Adrenal gland (tissue), 9 donors: ENCODE measurements at regions not wholly inside any gene's neighbourhood (a gene's known extent, or its start where the extent isn't known, plus 50 kb on each side); places are given as distances from the start of the nearest gene placed in this dataset.

Experiments
- DNase-seq, 7 donors: peaks; one replicate each; pipeline ENCODE4 v3.0.0-alpha.2; 2019 to 2020
- H3K27ac ChIP-seq, 5 donors: fragments of 200-600 bp; sonication (generic) in 4 of 5; 1 replicate in 3 of 5; 2 replicates in 2 of 5; pipeline versions ENCODE4 v1.5.1 to v1.8.0; 2016 to 2020; ENCODE audit warnings: mild to moderate bottlenecking in 1 of 5
- H3K27me3 ChIP-seq: fragments of 200-600 bp; 2 replicates; pipeline ENCODE4 v1.8.0; 2021
- H3K36me3 ChIP-seq, 2 donors: fragments of 200-600 bp; replicated peaks in 1 of 2; 1 replicate in 1 of 2; 2 replicates in 1 of 2; pipeline versions ENCODE4 v1.5.1 to v1.8.0; 2018 to 2022
- H3K4me1 ChIP-seq, 2 donors: fragments of 200-600 bp; replicated peaks in 1 of 2; 1 replicate in 1 of 2; 2 replicates in 1 of 2; pipeline versions ENCODE4 v1.5.1 to v1.8.0; 2018 to 2021
- H3K4me3 ChIP-seq, 4 donors: fragments of 200-600 bp; sonication (generic) in 3 of 4; one replicate each; pipeline ENCODE4 v1.5.1; 2016 to 2018
- H3K9me3 ChIP-seq, 3 donors: fragments of 200-600 bp; sonication (generic) in 1 of 3; replicated peaks in 1 of 3; 1 replicate in 2 of 3; 2 replicates in 1 of 3; pipeline versions ENCODE4 v1.5.1 to v1.8.0; 2016 to 2021
- POLR2A ChIP-seq, 2 donors: fragments of 450-650 bp; IDR thresholded peaks; one replicate each; pipeline ENCODE4 v1.6.1; 2017; ENCODE audit warnings: antibody characterized with exemption in 2 of 2, mild to moderate bottlenecking in 2 of 2, moderate library complexity in 1 of 2
- whole genome bisulfite sequencing, 4 donors: extraction: QIAGEN DNeasy Blood & Tissue Kit in 2 of 4; methylation state at CpG; one replicate each; pipeline versions ENCODE4 v1.1.5 to v1.1.7; 2013 to 2017; 5-methylcytosine and 5-hydroxymethylcytosine counted together
- intact Hi-C, 2 donors: fragments of 100-400 bp; cut with DNase I; formaldehyde crosslinking; loops; one replicate each; pipeline versions ENCODE4 v1.14.1 to v1.15.0; 2022 to 2023
- TF ChIP-seq, protein P1 (sequence below), 6 experiments: fragments of 450-650 bp in 4 of 6; fragments of 200-600 bp in 2 of 6; sonication (generic) in 1 of 6; IDR thresholded peaks; 1 replicate in 5 of 6; 2 replicates in 1 of 6; pipeline versions ENCODE4 v1.5.1 to v1.8.0; 2016 to 2021; ENCODE audit warnings: antibody characterized with exemption in 6 of 6, mild to moderate bottlenecking in 2 of 6, moderate library complexity in 1 of 6
- donor health status: healthy with polysubstance abuse.
- donor health status: Bipolar disorder and iron deficiency.
- donor health status: DM: yes; HTN: yes; CAD: no.
- donor health status: DM: no; HTN: no; CAD: no.
- donor health status: DM: no; HTN: no; CAD: no.

DNA sequence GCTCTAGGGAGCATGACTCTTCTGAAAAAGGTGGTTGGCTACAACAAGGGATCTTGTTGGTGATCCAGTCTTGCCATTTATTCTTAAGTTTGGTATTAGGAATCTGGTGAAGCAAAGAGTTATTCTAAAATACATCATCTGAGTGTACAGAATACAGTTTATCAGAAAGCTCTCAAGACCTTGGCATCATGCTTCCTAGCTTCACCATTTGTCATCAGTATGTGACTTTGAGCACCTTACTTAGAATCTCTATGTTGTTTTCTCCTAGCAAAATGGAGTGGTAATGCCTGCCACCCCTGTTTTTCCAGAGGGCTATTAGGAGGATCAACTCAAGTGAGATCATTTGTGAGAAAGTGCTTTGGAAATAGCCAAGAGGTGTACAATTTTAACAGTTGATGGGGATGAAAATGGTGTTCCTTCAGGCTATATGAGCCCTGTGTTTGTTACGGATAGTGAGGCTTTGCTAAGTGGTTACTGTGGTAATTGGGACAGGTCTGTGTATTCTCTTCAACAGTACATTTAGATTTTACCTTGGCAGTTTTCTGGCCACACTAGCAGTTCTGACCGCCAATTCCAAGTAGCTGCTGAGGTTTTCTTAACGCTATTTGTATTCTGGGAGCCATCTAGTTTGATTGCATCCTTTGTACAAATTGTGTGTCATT is 120.5 kb downstream of the DISP1 start:
- no peak overlapping the region for H3K27ac ChIP-seq
- H3K36me3 ChIP-seq = no peaks in the 10 kb centered on the region
- TF ChIP-seq POLR2A (IDR thresholded peaks at IDR 0.05) = no peak
- no peaks in the 10 kb centered on the region for H3K9me3 ChIP-seq
- DNase-seq = no peak
- H3K4me1 ChIP-seq = peaks cover 8 to 14% of the 10 kb centered on the region in 2 donors
- intact Hi-C loops = loop anchor here in 1 of 2 donors (10.0 kb wide), 1 partner anchor 59 kb away; no protein-coding TSS in a partner anchor
- H3K4me3 ChIP-seq = no peak overlapping the region
- H3K27me3 ChIP-seq = no peaks in the 10 kb centered on the region
- WGBS, 4 donors = 95 to 100% (median 96%) methylated on average over 3 of the region's 3 CpGs

DNA sequence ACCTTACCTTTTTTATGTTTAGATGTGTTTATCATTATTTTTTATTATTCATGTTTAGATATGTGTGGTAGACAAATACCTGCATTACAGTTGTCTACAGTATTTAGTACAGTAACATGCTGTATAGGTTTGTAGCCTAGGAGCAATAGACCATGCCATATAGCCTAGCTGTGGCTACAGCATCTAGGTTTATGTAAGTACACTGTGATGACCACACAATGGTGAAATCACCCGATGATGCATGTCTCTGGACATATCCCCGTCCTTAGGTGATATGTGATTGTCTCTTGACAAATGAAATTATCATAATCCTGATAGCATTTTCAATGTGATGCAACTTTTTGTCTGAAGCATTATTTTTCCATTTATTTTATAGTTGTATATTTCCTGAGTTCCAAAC is 121.2 kb downstream of the DISP1 start:
- H3K36me3 ChIP-seq = no peaks in the 10 kb centered on the region
- H3K27ac ChIP-seq = no peak overlapping the region
- H3K4me1 ChIP-seq = peaks cover 7 to 10% of the 10 kb centered on the region in 2 donors
- WGBS, 4 donors = 84 to 97% (median 93%) methylated on average over 2 of the region's 2 CpGs
- H3K9me3 ChIP-seq = no peaks in the 10 kb centered on the region
- no peak for DNase-seq
- H3K4me3 ChIP-seq = no peak overlapping the region
- intact Hi-C loops = loop anchor here in 1 of 2 donors (10.0 kb wide), 1 partner anchor 59 kb away; no protein-coding TSS in a partner anchor
- H3K27me3 ChIP-seq = no peaks in the 10 kb centered on the region
- TF ChIP-seq, protein P1, sequence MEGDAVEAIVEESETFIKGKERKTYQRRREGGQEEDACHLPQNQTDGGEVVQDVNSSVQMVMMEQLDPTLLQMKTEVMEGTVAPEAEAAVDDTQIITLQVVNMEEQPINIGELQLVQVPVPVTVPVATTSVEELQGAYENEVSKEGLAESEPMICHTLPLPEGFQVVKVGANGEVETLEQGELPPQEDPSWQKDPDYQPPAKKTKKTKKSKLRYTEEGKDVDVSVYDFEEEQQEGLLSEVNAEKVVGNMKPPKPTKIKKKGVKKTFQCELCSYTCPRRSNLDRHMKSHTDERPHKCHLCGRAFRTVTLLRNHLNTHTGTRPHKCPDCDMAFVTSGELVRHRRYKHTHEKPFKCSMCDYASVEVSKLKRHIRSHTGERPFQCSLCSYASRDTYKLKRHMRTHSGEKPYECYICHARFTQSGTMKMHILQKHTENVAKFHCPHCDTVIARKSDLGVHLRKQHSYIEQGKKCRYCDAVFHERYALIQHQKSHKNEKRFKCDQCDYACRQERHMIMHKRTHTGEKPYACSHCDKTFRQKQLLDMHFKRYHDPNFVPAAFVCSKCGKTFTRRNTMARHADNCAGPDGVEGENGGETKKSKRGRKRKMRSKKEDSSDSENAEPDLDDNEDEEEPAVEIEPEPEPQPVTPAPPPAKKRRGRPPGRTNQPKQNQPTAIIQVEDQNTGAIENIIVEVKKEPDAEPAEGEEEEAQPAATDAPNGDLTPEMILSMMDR (IDR thresholded peaks at IDR 0.05) = no peak
- no peak for TF ChIP-seq POLR2A (IDR thresholded peaks at IDR 0.05)

DNA sequence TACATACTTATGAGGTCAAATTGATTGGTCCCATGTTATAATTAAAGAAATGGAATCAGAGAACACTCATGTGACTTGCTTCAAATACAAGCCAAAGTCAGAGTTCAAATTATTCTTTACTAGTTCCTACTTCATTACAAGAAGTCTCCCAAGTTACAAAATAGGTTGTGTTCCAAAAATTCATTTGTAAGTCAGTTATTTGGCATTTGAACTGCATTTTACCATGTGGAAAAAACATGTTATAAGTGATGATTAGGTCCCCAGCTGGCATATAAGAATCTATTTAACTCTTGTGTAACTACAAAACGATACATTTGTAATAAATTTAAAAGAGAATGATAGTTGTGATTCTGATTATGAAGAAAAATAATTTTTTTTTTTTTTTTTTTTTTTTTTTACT is 124.1 kb downstream of the DISP1 start:
- no peaks in the 10 kb centered on the region for H3K36me3 ChIP-seq
- no peaks in the 10 kb centered on the region for H3K27me3 ChIP-seq
- H3K27ac ChIP-seq = no peak overlapping the region
- no peaks in the 10 kb centered on the region for H3K4me1 ChIP-seq
- TF ChIP-seq, protein P1 (IDR thresholded peaks at IDR 0.05) = no peak
- no peak for TF ChIP-seq POLR2A (IDR thresholded peaks at IDR 0.05)
- 87 to 98% (median 91%) methylated on average over 1 of the region's 1 CpG for WGBS, 4 donors
- no peak for DNase-seq
- no peak overlapping the region for H3K4me3 ChIP-seq
- intact Hi-C loops = loop anchor here in 1 of 2 donors (10.0 kb wide), 1 partner anchor 56 kb away; no protein-coding TSS in a partner anchor
- no peaks in the 10 kb centered on the region for H3K9me3 ChIP-seq

DNA sequence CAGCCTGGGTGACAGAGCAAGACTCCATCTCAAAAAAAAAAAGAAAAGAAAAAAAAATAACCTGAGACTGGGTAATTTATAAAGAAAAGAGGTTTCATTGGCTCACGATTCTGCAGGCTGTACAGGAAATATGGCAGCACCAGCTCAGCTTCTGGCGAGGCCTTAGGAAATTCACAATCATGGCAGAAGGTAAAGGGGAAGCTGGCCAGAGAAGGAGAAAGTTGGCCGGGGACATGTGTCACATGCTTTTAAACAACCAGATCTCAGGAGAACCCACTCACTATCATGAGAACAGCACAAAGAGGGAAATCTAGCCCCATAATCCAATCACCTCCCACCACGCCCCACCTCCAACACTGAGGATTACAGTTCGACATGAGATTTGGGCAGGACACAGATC is 125.3 kb downstream of the DISP1 start:
- Histone ChIP-seq H3K9me3 (no peaks in the 10 kb centered on the region), H3K27me3 (no peaks in the 10 kb centered on the region), H3K27ac (no peak overlapping the region), H3K4me1 (no peaks in the 10 kb centered on the region), H3K4me3 (no peak overlapping the region), H3K36me3 (no peaks in the 10 kb centered on the region)
- no peak for DNase-seq
- 84 to 92% (median 89%) methylated on average over 5 of the region's 5 CpGs for WGBS, 4 donors
- intact Hi-C loops = no loop called here
- TF ChIP-seq, protein P1 (IDR thresholded peaks at IDR 0.05) = no peak
- no peak for TF ChIP-seq POLR2A (IDR thresholded peaks at IDR 0.05)

DNA sequence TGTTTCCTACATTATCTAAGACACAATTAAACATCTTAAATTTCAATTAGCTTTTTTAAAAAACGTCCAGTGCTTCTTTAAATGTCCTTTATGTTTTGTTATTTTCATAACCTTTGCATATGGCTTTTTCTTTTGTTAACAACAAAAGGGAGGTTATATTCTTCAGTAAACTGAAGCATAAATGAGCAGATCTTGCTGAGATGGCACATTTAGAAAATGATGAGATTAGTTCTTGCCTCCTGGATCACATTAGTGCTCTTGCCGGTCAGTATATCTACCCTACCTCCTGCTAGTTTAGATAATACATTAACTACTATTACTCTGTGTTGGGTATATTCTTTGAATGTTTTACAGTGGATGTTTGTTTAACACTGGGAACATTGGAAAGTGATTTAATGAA is 126.1 kb downstream of the DISP1 start:
- intact Hi-C loops = no loop called here
- 82 to 88% (median 83%) methylated on average over 2 of the region's 2 CpGs for WGBS, 4 donors
- TF ChIP-seq, protein P1 (IDR thresholded peaks at IDR 0.05) = no peak
- no peak for TF ChIP-seq POLR2A (IDR thresholded peaks at IDR 0.05)

More for the DNA sequence above, 126.1 kb downstream of the DISP1 start:
- Histone ChIP-seq H3K4me1 (no peaks in the 10 kb centered on the region), H3K9me3 (no peaks in the 10 kb centered on the region), H3K27ac (no peak overlapping the region), H3K36me3 (no peaks in the 10 kb centered on the region), H3K4me3 (no peak overlapping the region), H3K27me3 (no peaks in the 10 kb centered on the region)
- DNase-seq = no peak
